ENCODE measurements at regions not wholly inside any gene's neighbourhood (a gene's known extent, or its start where the extent isn't known, plus 50 kb on each side); places are given as distances from the start of the nearest gene placed in this dataset.
A peak's percentile ranks its signal among the peaks of the same experiment; 100 is the strongest.

DNA sequence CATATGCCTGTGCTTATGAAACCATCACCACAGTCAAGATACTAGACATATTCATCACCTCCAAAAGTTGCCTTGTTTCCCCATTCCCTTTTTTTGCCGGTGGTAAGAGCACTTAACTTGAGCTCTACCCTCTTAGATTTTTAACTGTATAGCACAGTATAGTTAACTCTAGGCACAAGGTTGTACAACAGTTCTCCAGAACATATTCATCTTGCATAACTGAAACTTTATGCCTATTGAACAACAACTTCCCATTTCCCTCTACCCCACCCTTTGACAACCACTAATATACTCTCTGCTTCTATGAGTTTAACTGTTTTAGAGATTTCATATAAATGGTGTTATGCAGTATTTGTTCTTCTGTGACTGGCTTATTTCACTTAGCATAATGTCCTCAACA, 119.3 kb downstream of the ASB9 start:
- H3K9me3 Mint-ChIP-seq = no peaks in the 10 kb centered on the region
- H3K4me1 Mint-ChIP-seq = peaks cover 17% of the 10 kb centered on the region
- no peak overlapping the region for H3K4me3 Mint-ChIP-seq
- H3K27ac Mint-ChIP-seq = no peak overlapping the region
- H3K36me3 Mint-ChIP-seq (ENCODE audit: low read depth) = no peaks in the 10 kb centered on the region
- H3K27me3 Mint-ChIP-seq = peaks cover 22% of the 10 kb centered on the region
- ChIA-PET CTCF (no interaction called here), POLR2A (no interaction called here)
- no peak for DNase-seq

DNA sequence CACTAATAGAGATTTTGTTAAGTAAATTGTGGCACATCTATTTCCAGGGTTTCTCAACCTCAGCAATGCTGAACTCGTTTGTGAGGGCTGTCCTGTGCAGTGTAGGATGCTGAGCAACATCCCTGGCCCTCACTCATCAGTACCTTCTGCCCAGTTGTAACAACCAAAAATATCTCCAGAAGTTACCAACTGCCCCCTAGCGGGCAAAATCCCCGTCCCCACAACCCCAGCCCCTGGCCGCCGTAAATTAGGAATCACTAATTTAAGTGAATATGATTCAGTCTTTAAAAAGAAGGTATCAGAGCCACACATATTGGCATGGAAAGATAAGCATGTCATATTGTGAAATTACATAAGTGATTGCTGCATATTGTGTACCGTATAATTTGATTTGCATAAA, 123.4 kb downstream of the ASB9 start:
- peaks cover 13% of the 10 kb centered on the region for H3K27me3 Mint-ChIP-seq

DNA sequence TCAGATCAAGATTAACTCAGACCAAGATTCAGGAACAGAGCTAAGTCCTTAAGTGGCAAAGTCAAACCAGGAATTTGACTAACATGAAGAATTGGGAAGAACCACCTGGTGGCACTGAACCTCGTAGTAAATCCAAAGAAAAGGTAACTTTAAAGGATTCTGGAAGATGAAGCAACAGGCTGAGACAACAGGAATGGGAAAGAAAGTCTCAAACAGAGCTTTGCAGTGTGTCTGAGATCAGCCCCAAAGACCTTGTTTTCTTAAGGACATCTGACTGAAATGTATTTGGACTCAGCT, 126.1 kb downstream of the ASB9 start:
- H3K4me3 Mint-ChIP-seq = no peak overlapping the region
- peaks cover 15% of the 10 kb centered on the region for H3K4me1 Mint-ChIP-seq
- no peaks in the 10 kb centered on the region for H3K9me3 Mint-ChIP-seq
- H3K27ac Mint-ChIP-seq = no peak overlapping the region
- H3K36me3 Mint-ChIP-seq (ENCODE audit: low read depth) = no peaks in the 10 kb centered on the region
- DNase-seq = no peak
- CTCF ChIA-PET = interaction anchor here (0.9 to 1.8 kb wide), 3 partner anchors 10 to 101 kb away, joined by 3 to 4 read pairs (median 4); no protein-coding TSS in a partner anchor
- H3K27me3 Mint-ChIP-seq = peaks cover 8% of the 10 kb centered on the region
- POLR2A ChIA-PET = interaction anchor here (1.6 kb wide), 1 partner anchor 15 kb away, joined by 5 read pairs; no protein-coding TSS in a partner anchor

More for the DNA sequence above, 123.4 kb downstream of the ASB9 start:
- Mint-ChIP-seq H3K4me3 (no peak overlapping the region), H3K9me3 (no peaks in the 10 kb centered on the region), H3K27ac (no peak overlapping the region), H3K4me1 (peaks cover 24% of the 10 kb centered on the region), H3K36me3 (ENCODE audit: low read depth) (no peaks in the 10 kb centered on the region)
- ChIA-PET POLR2A (no interaction called here), CTCF (no interaction called here)
- DNase-seq = no peak

DNA sequence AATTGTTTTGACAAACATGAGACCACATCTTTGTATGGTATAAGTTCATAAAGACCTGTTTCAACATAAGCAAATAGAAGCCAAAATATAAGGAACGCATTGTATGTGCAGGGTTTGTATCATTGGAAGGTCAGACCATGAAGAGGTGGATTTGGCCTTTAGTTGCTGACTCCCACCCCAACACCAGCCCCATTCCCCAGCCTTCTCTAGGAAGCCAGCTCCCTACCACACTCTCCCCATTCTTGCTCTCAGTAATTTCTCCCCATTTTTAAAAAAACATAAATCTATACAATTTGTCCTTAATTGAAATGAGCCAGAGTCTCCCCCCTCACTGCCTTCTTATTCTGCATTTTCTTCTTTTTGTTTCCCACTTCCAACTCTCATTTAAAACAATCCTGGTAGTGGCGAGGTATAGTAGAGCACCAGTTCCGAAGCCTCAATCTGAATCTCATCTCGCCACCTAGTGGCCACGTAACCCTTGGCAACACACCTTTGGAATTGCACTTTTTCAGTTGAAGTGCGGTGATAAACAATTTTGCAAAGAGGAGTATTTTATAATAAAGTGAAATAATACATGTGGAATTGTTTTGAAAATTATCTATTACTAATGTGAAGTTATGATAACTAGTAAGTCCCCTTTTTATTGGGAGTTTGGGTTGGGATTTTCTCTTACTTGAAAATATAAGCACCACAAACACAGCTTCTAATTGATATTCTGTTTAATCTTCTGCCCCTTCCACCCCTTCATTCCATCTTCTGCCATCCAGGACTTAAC, 126.6 kb downstream of the ASB9 start:
- no peak overlapping the region for H3K27ac Mint-ChIP-seq
- H3K4me3 Mint-ChIP-seq = no peak overlapping the region
- POLR2A ChIA-PET = interaction anchor here (1.6 kb wide), 1 partner anchor 15 kb away, joined by 5 read pairs; no protein-coding TSS in a partner anchor

DNA sequence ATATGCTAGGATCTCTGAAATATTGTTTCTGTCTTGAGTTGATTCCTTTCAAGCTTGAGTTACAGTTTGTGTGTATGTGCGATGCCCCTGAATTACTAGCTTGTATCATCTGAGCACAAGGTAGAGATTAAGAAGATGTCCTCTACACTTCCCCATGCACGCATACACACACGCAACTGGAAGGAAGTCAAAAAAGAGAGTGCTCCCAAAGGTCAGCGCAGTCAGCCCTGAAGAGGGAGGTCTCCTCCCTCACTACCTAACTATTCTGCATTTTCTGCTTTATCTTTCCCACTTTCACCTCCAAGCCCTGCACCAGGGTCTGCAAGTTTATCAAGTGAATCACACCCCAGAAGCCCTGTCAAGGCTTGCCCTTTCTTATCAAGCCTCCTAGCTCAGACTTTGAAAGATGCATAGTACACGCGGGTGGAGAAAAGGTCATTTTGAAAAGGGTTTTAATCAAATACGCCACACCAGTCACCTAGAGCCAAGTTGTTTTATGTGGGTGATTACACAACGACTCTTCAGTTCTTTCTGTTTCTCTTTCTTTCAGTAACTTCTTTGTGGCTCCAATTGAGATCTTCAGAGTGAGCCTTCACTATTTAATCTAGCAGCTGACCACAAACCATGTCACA, 127.7 kb downstream of the ASB9 start:
- Mint-ChIP-seq H3K27ac (peak overlapping the region; percentile 26), H3K9me3 (no peaks in the 10 kb centered on the region), H3K4me1 (peaks cover 15% of the 10 kb centered on the region), H3K27me3 (peaks cover 5% of the 10 kb centered on the region), H3K36me3 (ENCODE audit: low read depth) (no peaks in the 10 kb centered on the region), H3K4me3 (no peak overlapping the region)
- no peak for DNase-seq
- ChIA-PET POLR2A (no interaction called here), CTCF (interaction anchor here (0.5 to 1.8 kb wide), 3 partner anchors 102 to 1113 kb away, joined by 3 to 4 read pairs (median 3); partner anchors contain the start of gene GEMIN8)

More for the DNA sequence above, 126.6 kb downstream of the ASB9 start:
- Mint-ChIP-seq H3K36me3 (ENCODE audit: low read depth) (no peaks in the 10 kb centered on the region), H3K27me3 (peaks cover 5% of the 10 kb centered on the region), H3K9me3 (no peaks in the 10 kb centered on the region), H3K4me1 (peaks cover 15% of the 10 kb centered on the region)
- peak; percentile 52 for DNase-seq
- CTCF ChIA-PET = interaction anchor here (0.8 to 1.8 kb wide), 4 partner anchors 10 to 1114 kb away, joined by 3 to 5 read pairs (median 4); partner anchors contain the start of gene GEMIN8

DNA sequence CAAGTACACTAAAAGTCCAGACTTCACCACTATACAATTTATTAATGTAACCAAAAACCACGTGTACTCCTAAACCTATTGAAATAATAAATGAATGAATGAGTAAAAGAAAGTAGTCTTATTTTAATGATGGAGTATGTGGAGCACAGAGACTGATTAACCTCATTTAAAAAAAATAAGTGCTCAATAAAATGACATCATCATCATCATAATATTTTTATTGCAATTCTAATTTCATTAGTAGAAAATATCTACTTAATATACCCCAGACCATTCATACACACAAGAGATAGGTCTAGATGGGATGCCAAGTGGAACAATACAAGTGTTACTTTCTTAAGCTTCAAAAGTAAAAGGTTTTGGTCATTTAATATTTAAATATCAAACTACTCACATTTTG, 133.1 kb downstream of the ASB9 start:
- DNase-seq = no peak
- Mint-ChIP-seq H3K4me1 (no peaks in the 10 kb centered on the region), H3K36me3 (ENCODE audit: low read depth) (no peaks in the 10 kb centered on the region), H3K27ac (no peak overlapping the region), H3K27me3 (no peaks in the 10 kb centered on the region), H3K4me3 (no peak overlapping the region), H3K9me3 (no peaks in the 10 kb centered on the region)
- ChIA-PET POLR2A (no interaction called here), CTCF (no interaction called here)

DNA sequence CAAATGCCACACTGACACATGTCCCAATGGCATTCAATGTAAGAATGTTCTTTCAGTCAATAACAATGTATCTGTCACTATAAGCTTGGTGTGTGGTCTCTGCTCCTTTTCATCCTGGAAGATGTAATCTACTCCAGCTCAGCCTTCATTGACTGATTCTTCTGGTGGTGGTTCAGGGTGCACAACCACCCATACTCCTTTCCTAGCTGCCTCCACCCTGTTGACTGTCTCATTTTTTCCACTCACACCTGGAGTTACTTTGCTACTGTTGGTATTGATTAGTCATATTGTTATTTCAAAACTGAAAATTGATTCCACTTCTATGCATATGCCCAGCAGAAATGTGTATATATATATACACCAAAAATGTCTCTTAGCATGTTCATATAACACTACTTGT, 140.5 kb downstream of the ASB9 start:
- H3K27ac Mint-ChIP-seq = no peak overlapping the region
- H3K9me3 Mint-ChIP-seq = no peaks in the 10 kb centered on the region
- POLR2A ChIA-PET = no interaction called here
- no peaks in the 10 kb centered on the region for H3K36me3 Mint-ChIP-seq (ENCODE audit: low read depth)
- H3K4me1 Mint-ChIP-seq = peaks cover 2% of the 10 kb centered on the region
- CTCF ChIA-PET = no interaction called here
- no peaks in the 10 kb centered on the region for H3K27me3 Mint-ChIP-seq
- no peak overlapping the region for H3K4me3 Mint-ChIP-seq
- DNase-seq = no peak

DNA sequence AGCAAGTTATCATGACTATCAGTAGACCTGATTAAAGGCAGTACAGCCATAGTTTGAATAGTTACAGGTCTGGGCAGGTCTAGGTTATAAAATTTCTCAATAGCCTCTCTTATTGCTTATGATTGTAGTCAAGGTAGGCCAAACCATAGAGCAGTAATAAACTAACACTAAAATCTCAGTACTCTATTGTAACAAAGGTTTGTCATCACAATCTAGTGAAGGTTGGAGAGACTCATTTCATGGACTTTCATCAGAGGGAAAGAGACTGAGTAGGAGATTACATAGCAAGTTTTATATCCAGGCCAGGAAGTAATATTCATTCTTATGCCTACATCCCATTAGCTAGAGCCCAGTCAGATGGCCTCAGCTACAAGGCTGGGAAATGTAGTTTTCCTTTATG, 141.0 kb downstream of the ASB9 start:
- Mint-ChIP-seq H3K9me3 (no peaks in the 10 kb centered on the region), H3K4me1 (peaks cover 2% of the 10 kb centered on the region), H3K4me3 (no peak overlapping the region), H3K27ac (no peak overlapping the region), H3K36me3 (ENCODE audit: low read depth) (no peaks in the 10 kb centered on the region), H3K27me3 (no peaks in the 10 kb centered on the region)
- POLR2A ChIA-PET = no interaction called here
- DNase-seq = no peak
- CTCF ChIA-PET = no interaction called here

DNA sequence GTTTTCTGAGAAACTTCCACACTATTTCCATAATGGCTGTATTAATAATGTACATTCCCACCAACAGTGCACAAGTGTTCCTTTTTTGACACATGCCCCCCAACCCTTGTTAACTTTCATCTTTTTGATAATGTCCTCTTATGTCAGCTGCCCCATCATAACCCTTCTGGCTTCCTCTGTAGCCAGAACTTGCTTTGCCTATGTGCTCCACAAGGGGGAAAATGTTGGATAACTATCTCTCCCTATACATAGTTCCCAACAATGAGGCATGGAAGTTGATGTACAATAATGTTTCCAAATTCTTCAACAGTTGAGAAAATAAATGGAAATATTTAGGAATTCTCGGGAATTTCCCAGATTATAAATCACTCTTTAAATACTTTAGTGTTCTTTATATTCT, 142.9 kb downstream of the ASB9 start:
- DNase-seq = no peak

DNA sequence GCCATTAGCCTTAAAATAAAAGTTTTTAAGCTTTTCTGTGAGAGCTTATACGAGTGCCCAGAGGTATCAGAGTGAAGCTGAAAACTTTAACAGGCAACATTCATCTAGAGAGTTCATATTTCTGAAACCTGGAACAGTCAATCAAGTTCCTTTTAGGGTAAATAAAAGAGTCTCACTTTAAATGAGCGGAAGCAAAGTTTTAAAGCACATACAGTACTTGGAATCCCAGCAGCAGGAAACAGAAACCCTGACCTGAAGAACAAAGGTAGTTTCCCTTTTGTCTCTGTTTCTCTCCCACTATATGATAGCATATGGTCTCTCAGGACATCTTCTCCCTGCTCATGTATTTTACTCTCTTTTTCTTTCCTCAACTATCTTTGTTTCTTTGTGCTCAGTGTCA, 153.0 kb downstream of the ASB9 start:
- no peaks in the 10 kb centered on the region for H3K9me3 Mint-ChIP-seq
- no peak overlapping the region for H3K4me3 Mint-ChIP-seq
- no peaks in the 10 kb centered on the region for H3K27me3 Mint-ChIP-seq
- POLR2A ChIA-PET = no interaction called here
- H3K36me3 Mint-ChIP-seq (ENCODE audit: low read depth) = no peaks in the 10 kb centered on the region
- peak overlapping the region; percentile 53 for H3K27ac Mint-ChIP-seq
- CTCF ChIA-PET = no interaction called here
- DNase-seq = no peak
- peaks cover 10% of the 10 kb centered on the region for H3K4me1 Mint-ChIP-seq

More for the DNA sequence above, 142.9 kb downstream of the ASB9 start:
- ChIA-PET CTCF (no interaction called here), POLR2A (no interaction called here)
- H3K27me3 Mint-ChIP-seq = no peaks in the 10 kb centered on the region
- H3K4me3 Mint-ChIP-seq = no peak overlapping the region
- no peaks in the 10 kb centered on the region for H3K9me3 Mint-ChIP-seq
- H3K4me1 Mint-ChIP-seq = peaks cover 2% of the 10 kb centered on the region
- no peak overlapping the region for H3K27ac Mint-ChIP-seq
- H3K36me3 Mint-ChIP-seq (ENCODE audit: low read depth) = no peaks in the 10 kb centered on the region

DNA sequence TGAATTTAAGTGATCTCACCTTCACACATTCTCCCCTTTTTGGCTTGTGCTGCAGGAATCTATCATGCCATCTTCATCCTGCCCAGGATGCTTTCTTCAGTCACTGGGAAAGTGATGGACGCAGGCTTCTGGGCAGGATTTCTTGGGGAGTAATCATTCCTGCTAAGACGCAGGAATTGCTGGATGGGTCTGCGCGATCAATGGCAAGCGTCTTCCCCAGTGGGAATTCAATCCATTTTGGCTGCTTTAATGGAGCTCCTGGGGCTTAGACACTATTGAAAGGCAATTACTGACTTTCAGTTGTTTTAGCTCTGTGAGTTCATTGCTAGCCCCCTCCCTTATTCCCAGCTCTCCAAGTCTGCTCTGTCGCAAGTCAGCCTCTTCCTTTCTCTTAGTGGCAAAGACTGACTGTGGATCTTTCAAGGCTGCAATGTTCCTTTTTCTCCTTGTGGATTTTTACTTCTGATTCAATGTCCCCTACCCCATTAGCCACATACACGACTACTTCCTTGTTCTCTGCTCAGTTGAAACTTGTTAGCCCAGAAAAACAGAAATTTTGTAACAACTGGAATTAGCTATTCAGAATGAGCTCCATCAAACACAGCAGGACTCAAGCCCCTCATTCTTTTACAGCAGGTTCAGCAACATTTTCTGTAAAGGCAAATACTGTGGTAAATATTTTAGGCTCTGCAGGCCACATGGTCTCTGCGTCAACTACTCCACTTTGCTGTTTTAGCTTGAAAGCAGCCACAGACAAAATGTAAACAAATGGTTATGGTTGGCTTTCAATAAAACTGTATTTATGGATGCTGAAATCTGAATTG, 154.9 kb downstream of the ASB9 start:
- Mint-ChIP-seq H3K27ac (no peak overlapping the region), H3K4me1 (peaks cover 10% of the 10 kb centered on the region), H3K4me3 (no peak overlapping the region), H3K36me3 (ENCODE audit: low read depth) (no peaks in the 10 kb centered on the region), H3K27me3 (no peaks in the 10 kb centered on the region), H3K9me3 (no peaks in the 10 kb centered on the region)
- DNase-seq = no peak
- POLR2A ChIA-PET = no interaction called here
- CTCF ChIA-PET = no interaction called here

DNA sequence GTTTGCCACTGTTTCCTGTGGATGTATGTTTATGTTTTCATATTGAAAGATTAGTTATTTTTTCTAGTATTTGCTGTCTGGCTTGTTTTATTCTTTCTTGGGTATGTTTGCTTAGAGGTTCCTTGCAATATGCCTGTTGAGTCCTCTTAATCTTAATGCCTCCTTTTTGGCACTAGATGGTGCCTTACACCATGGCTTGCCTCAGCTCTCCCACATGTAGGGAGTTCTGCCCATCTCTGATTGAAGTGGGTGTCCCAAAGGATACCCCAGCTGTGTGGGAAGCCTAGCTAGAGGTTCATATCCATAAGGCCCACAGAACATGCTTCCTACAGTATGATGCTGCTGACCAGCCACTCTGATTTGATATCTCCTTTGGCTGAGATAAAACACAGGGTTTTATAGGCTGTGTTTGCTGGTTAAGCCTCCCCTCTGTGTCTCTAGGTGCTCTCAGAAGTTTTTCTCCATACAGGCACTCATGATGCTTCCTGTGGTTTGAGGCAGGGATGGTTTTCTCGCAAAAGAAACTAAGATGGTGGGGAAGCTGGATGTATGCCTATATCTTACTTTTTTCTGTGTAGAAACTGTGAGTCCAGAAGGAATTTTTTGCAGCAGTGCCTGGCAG, 162.4 kb downstream of the ASB9 start:
- CTCF ChIA-PET = interaction anchor here (1.4 kb wide), 1 partner anchor 135 kb away, joined by 3 read pairs; no protein-coding TSS in a partner anchor
- Mint-ChIP-seq H3K27me3 (peaks cover 2% of the 10 kb centered on the region), H3K4me1 (peaks cover 12% of the 10 kb centered on the region), H3K36me3 (ENCODE audit: low read depth) (no peaks in the 10 kb centered on the region), H3K27ac (no peak overlapping the region), H3K4me3 (no peak overlapping the region), H3K9me3 (no peaks in the 10 kb centered on the region)
- no peak for DNase-seq
- POLR2A ChIA-PET = no interaction called here

DNA sequence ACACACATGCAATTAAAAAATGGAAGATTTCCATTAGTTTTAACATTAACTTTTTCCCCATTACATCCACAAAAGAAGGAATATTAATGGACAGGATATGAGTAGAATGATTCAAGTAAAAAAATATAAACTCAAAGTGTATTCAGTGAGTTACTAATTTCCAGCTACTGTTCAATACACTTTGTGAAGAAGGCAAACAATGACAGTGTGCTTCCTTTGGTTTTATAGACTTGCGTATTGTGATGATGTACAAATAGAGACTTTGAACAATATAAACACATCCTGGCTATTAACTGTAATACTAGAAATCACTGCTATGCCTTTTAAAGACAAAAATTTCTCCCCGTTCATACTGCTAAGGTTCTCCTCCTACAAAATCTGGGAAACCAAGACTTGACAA, 171.4 kb downstream of the ASB9 start:
- CTCF ChIA-PET = no interaction called here
- H3K27ac Mint-ChIP-seq = no peak overlapping the region
- no peak overlapping the region for H3K4me3 Mint-ChIP-seq
- POLR2A ChIA-PET = no interaction called here
- H3K27me3 Mint-ChIP-seq = no peaks in the 10 kb centered on the region
- no peaks in the 10 kb centered on the region for H3K9me3 Mint-ChIP-seq
- H3K4me1 Mint-ChIP-seq = no peaks in the 10 kb centered on the region
- H3K36me3 Mint-ChIP-seq (ENCODE audit: low read depth) = no peaks in the 10 kb centered on the region
- DNase-seq = no peak

All from activated CD4-positive, alpha-beta memory T cell treated with anti-CD3 and anti-CD28 coated beads, Interleukin-2, amount 10 ng/mL, durations not matched to agents 7 days and 5 days (primary cell).